ENCODE measurements at regions not wholly inside any gene's neighbourhood (a gene's known extent, or its start where the extent isn't known, plus 50 kb on each side); places are given as distances from the start of the nearest gene placed in this dataset.

DNA sequence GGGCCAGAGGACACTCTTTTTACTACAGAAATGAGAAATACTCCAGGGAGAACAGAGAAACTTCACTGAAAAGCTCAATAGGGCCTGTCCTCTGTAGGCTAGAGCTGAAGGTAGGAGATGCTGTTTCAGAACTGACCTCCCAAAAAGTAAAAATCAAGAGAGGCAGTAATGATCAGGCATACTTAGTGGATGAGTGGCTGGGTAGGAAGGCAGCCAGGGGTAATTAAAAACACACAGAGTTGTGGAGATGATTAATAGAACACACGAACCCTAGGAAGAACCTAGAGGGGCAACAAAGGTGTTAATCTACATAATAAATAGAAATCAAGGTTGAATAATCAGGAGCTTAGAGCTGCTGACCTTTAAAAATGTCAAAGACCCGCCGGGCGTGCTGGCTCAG lies 582.4 kb upstream of the ADGRL3 start:
- Histone ChIP-seq H2BK12ac (ENCODE audit: low read depth, low read length) (no peak overlapping the region), H2BK5ac (ENCODE audit: low read depth, low read length) (no peak overlapping the region), H3K4ac (replicated peaks; ENCODE audit: insufficient read length, low read depth, low read length) (no peak overlapping the region), H2BK20ac (ENCODE audit: low read length) (no peak overlapping the region), H3K18ac (ENCODE audit: extremely low read depth, low read length) (no peak overlapping the region), H3K4me3 (ENCODE audit: extremely low read depth in 1 of 4, insufficient read depth in 2 of 4, low read depth in 3 of 4, low read length in 4 of 4) (no peak overlapping the region), H2AFZ (ENCODE audit: low read length) (0 out of 2 replicates have a peak overlapping the region, but pooled peaks have one; percentile 51), H3K27me3 (replicated peaks in 1 of 4; ENCODE audit: control insufficient read depth in 3 of 4, extremely low read depth in 1 of 4, insufficient read depth in 3 of 4, low read length in 3 of 4) (no peaks in the 10 kb centered on the region), H3K79me1 (ENCODE audit: low read depth, low read length) (no peaks in the 10 kb centered on the region), H3K23ac (ENCODE audit: insufficient read length) (no peak overlapping the region), H3K56ac (replicated peaks; ENCODE audit: insufficient read length, low read depth, low read length) (no peak overlapping the region), H3K23me2 (ENCODE audit: low read depth, low read length) (no peaks in the 10 kb centered on the region), H2AK5ac (ENCODE audit: low read depth, low read length) (no peak overlapping the region), H2BK15ac (ENCODE audit: low read length) (no peak overlapping the region), H4K20me1 (replicated peaks in 1 of 2; ENCODE audit: control insufficient read depth in 1 of 2, insufficient read depth in 2 of 2, low read length in 2 of 2) (no peaks in the 10 kb centered on the region), H3K14ac (ENCODE audit: insufficient read length) (no peak overlapping the region), H3K9me3 (ENCODE audit: insufficient read depth in 2 of 2, low read depth in 1 of 2, low read length in 1 of 2) (no peaks in the 10 kb centered on the region; a peak in 1 of 4 replicates), H3K4me1 (replicated peaks in 1 of 4; ENCODE audit: control insufficient read depth in 3 of 4, insufficient read depth in 4 of 4, low read length in 3 of 4) (no peaks in the 10 kb centered on the region), H4K91ac (replicated peaks; ENCODE audit: insufficient read length, low read length) (no peak overlapping the region), H3K36me3 (ENCODE audit: control insufficient read depth in 2 of 4, insufficient read depth in 4 of 4, low read length in 3 of 4) (no peaks in the 10 kb centered on the region), H3K79me2 (ENCODE audit: control insufficient read depth in 1 of 2, insufficient read depth in 2 of 2, low read length in 2 of 2) (no peaks in the 10 kb centered on the region), H3K4me2 (ENCODE audit: insufficient read depth in 1 of 2, low read depth in 2 of 2, low read length in 2 of 2) (no peak overlapping the region), H3K9ac (replicated peaks in 1 of 4; ENCODE audit: extremely low read depth in 1 of 4, low read depth in 3 of 4, low read length in 3 of 4) (no peak overlapping the region), H3K27ac (ENCODE audit: low read depth, low read length) (no peak overlapping the region), H4K5ac (ENCODE audit: insufficient read length, low read depth, low read length) (no peak overlapping the region), H4K8ac (ENCODE audit: extremely low read depth, insufficient read depth, low read length) (no peak overlapping the region), H2BK120ac (replicated peaks; ENCODE audit: low read depth, low read length) (no peak overlapping the region)
- ChIA-PET POLR2A (ENCODE audit: partially characterized antibody) (no interaction called here), CTCF (ENCODE audit: partially characterized antibody) (interaction anchor here (0.5 to 1.2 kb wide), 2 partner anchors 154 to 161 kb away, joined by 3 read pairs; no protein-coding TSS in a partner anchor)
- no peak for FAIRE-seq
- 84% methylated on average over 4 of the region's 4 CpGs; no CpG with 5 or more reads in 1 of the 2 experiments for WGBS, 2 experiments (ENCODE audit: extremely low coverage in 1 of 2, insufficient coverage in 1 of 2, insufficient read length in 1 of 2, insufficient replicate concordance in 2 of 2, low coverage in 1 of 2, low lambda C conversion rate in 2 of 2, missing lambda C conversion rate in 1 of 2)
- DNase-seq (ENCODE audit: low read depth in 1 of 2, low spot score in 2 of 2), result no peak
- TF ChIP-seq TAF7 (optimal IDR thresholded peaks at IDR 0.05; ENCODE audit: borderline replicate concordance, low read depth, low read length) (no peak), SP1 (IDR thresholded peaks at IDR 0.05; ENCODE audit: low read depth, low read length) (no peak), GABPA (IDR thresholded peaks at IDR 0.05; ENCODE audit: borderline replicate concordance, insufficient read depth, low read length) (no peak), EGR1 (IDR thresholded peaks at IDR 0.05; ENCODE audit: borderline replicate concordance, low read depth, low read length) (no peak), KDM4A (IDR thresholded peaks at IDR 0.05; ENCODE audit: low read depth, low read length, severe bottlenecking) (no peak), RAD21 (IDR thresholded peaks at IDR 0.05 in 1 of 2, conservative IDR thresholded peaks at IDR 0.05 in 1 of 2; ENCODE audit: low read depth in 2 of 2, low read length in 2 of 2) (no peak), SUZ12 (IDR thresholded peaks at IDR 0.05; ENCODE audit: low read length) (no peak), JUN (IDR thresholded peaks at IDR 0.05; ENCODE audit: low read depth, low read length) (no peak), RFX5 (IDR thresholded peaks at IDR 0.05; ENCODE audit: borderline replicate concordance, low read depth, low read length) (no peak), NANOG (IDR thresholded peaks at IDR 0.05; ENCODE audit: insufficient read depth, low read depth, low read length, poor library complexity, severe bottlenecking) (no peak), JUND (IDR thresholded peaks at IDR 0.05; ENCODE audit: low read length) (no peak), MAFK (IDR thresholded peaks at IDR 0.05; ENCODE audit: low read depth, low read length) (no peak), SIRT6 (IDR thresholded peaks at IDR 0.05; ENCODE audit: low read length) (no peak)
